Testis (tissue), 2 donors: ENCODE measurements at regions not wholly inside any gene's neighbourhood (a gene's known extent, or its start where the extent isn't known, plus 50 kb on each side); places are given as distances from the start of the nearest gene placed in this dataset.
A peak's percentile ranks its signal among the peaks of the same experiment; 100 is the strongest.

Source experiments
- DNase-seq: peaks from one replicate; pipeline ENCODE4 v3.0.0-alpha.2; 2019
- H3K27ac ChIP-seq, 2 donors: fragments of 200-600 bp; sonication (generic); one replicate each; pipeline ENCODE4 v1.5.1; 2019
- H3K27me3 ChIP-seq: fragments of 200-600 bp; sonication (generic); one replicate; pipeline ENCODE4 v1.5.1; 2019
- H3K36me3 ChIP-seq: fragments of 200-600 bp; sonication (generic); one replicate; pipeline ENCODE4 v1.5.1; 2017; ENCODE audit warnings: low read depth; ENCODE audit errors: missing control alignments
- H3K4me1 ChIP-seq: fragments of 200-600 bp; sonication (generic); one replicate; pipeline ENCODE4 v1.5.1; 2019
- H3K4me3 ChIP-seq, 2 donors: fragments of 200-600 bp; sonication (generic); one replicate each; pipeline ENCODE4 v1.5.1; 2017 to 2019
- H3K9me3 ChIP-seq: fragments of 200-600 bp; sonication (generic); one replicate; pipeline ENCODE4 v1.5.1; 2017
- POLR2A ChIP-seq: fragments of 450-650 bp; IDR thresholded peaks from one replicate; pipeline ENCODE4 v1.6.1; 2017; ENCODE audit warnings: antibody characterized with exemption, mild to moderate bottlenecking, moderate library complexity
- WGBS, 2 donors: methylation state at CpG; one replicate each; pipeline ENCODE4 v1.1.5; 2018; 5-methylcytosine and 5-hydroxymethylcytosine counted together
- intact Hi-C: fragments of 100-400 bp; cut with DNase I; formaldehyde crosslinking; loops from one replicate; pipeline ENCODE4 v1.15.1; 2023; ENCODE audit warnings: low total_unique reads
- TF ChIP-seq, protein P1 (sequence below), 3 experiments: fragments of 450-650 bp in 2 of 3; fragments of 200-600 bp in 1 of 3; sonication (generic) in 1 of 3; IDR thresholded peaks; one replicate each; pipeline ENCODE4 v1.5.1; 2016 to 2019; ENCODE audit warnings: antibody characterized with exemption in 3 of 3, mild to moderate bottlenecking in 2 of 3, moderate library complexity in 1 of 3

DNA sequence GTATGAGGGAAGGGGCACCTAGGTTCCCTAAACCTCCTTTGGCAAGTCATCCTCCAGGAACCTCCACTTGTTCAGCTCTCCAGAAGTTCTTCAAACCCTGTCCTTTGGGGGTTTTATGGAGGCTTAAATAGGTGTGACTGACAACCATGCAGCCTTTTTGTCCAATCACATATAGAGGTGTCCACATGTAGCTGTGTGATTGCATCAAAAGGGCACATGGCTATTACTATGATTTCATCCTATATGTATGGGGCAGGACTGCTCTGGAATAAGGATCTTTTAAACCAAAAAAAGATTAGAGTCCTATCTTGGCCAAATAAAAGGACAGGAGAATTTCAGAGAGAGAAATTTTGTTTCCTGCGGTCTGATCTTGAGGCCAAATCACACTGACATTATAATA is 453.2 kb upstream of the EPHA6 start:
- WGBS, 2 donors = 89 to 95% methylated on average over 1 of the region's 1 CpG
- Histone ChIP-seq H3K27ac (no peak overlapping the region), H3K4me1 (no peaks in the 10 kb centered on the region), H3K9me3 (no peaks in the 10 kb centered on the region), H3K27me3 (no peaks in the 10 kb centered on the region), H3K4me3 (no peak overlapping the region), H3K36me3 (no peaks in the 10 kb centered on the region)
- intact Hi-C loops = no loop called here
- TF ChIP-seq, protein P1, sequence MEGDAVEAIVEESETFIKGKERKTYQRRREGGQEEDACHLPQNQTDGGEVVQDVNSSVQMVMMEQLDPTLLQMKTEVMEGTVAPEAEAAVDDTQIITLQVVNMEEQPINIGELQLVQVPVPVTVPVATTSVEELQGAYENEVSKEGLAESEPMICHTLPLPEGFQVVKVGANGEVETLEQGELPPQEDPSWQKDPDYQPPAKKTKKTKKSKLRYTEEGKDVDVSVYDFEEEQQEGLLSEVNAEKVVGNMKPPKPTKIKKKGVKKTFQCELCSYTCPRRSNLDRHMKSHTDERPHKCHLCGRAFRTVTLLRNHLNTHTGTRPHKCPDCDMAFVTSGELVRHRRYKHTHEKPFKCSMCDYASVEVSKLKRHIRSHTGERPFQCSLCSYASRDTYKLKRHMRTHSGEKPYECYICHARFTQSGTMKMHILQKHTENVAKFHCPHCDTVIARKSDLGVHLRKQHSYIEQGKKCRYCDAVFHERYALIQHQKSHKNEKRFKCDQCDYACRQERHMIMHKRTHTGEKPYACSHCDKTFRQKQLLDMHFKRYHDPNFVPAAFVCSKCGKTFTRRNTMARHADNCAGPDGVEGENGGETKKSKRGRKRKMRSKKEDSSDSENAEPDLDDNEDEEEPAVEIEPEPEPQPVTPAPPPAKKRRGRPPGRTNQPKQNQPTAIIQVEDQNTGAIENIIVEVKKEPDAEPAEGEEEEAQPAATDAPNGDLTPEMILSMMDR (IDR thresholded peaks at IDR 0.05) = no peak
- TF ChIP-seq POLR2A = no peak
- DNase-seq = no peak

DNA sequence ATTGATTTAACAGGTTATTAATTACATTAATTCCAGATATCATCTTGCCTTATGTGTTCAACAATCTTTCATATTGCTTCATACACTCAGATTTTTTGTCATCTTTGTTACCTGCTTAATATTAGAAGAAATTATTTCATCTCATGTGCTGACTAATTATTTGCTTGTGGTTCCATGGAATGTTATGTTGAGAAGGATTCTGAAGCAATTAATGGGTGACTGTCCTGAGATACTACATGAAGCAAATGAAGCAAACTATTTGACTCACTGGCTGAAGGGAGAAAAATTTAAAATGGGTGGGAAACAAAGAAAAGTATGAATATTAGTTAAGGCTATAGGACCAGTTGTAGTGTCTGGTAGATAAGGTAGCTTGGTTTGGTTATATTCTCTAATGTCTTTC is 443.8 kb upstream of the EPHA6 start:
- Histone ChIP-seq H3K27ac (no peak overlapping the region), H3K4me3 (no peak overlapping the region), H3K4me1 (no peaks in the 10 kb centered on the region), H3K36me3 (no peaks in the 10 kb centered on the region), H3K27me3 (no peaks in the 10 kb centered on the region), H3K9me3 (no peaks in the 10 kb centered on the region)
- TF ChIP-seq POLR2A = no peak
- TF ChIP-seq, protein P1 (IDR thresholded peaks at IDR 0.05) = no peak
- intact Hi-C loops = no loop called here
- no peak for DNase-seq

DNA sequence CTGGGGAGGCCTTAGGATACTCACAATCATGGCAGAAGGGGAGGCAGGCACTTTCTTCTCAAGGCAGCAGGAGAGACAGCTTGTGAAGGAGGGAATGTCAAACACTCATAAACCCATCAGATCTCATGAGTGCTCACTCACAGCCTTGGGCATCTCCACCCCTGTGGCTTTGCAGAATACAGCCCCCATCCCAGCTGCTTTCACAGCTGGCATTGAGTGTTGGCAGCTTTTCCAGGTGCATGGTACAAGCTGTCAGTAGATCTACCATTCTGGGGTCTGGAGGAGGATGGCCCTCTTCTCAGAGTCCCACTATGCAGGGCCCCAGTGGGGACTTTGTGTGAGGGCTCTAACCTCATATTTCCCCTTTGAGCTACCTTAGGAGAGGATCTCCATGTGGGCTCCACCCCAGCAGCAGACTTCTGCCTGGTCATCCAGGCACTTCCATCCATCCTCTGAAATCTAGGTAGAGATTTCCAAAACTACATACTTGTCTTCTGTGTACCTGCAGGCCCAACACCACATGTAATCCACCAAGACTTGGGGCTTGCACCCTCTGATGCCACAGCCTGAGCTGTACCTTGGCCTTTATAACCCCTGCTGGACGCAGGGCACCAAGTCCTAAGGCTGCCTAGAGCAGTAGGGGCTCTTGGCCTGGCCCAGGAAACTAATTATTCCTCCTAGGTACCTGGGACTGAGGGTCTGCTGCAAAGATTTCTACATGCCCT is 404.2 kb upstream of the EPHA6 start:
- DNase-seq = no peak
- Histone ChIP-seq H3K27ac (no peak overlapping the region), H3K27me3 (no peaks in the 10 kb centered on the region), H3K9me3 (no peaks in the 10 kb centered on the region), H3K36me3 (no peaks in the 10 kb centered on the region), H3K4me1 (no peaks in the 10 kb centered on the region), H3K4me3 (no peak overlapping the region)
- WGBS, 2 donors = 67 to 83% methylated on average over 1 of the region's 1 CpG
- intact Hi-C loops = no loop called here
- TF ChIP-seq, protein P1 (IDR thresholded peaks at IDR 0.05) = no peak
- TF ChIP-seq POLR2A = no peak

DNA sequence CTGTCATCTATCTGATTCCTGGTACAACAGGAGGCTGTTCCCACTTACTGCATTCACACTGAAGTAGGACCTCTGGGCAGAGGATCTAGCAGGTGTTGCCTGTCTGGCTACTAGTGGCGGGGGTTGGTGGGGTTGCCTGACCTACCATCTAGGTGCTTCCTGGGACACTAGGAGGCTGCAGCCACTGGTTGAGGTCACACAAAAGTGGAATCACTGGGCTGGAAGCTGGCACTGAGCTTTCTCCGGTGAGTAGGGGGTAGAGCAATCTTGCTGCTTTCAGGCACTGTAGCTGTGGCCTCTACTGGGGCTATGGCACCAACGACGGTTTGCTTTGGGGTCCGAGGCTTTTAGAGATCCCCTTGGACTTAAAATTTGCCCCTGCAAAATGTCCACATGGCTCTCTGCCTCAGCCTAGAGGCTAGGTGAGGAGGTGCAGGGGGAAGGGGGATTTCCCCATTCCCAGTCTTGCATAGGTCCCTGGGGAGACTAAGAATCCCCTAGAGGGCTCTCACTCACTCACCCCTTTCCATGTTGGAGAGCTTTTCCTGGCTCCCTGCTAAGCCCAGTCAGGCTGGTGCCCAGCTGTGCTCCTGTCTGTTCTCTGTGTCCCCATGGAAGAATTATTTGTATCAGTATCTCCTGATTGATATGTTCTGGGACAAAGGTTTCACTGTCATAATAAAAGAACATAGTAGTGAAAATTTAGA is 397.7 kb upstream of the EPHA6 start:
- Histone ChIP-seq H3K9me3 (no peaks in the 10 kb centered on the region), H3K27ac (no peak overlapping the region), H3K36me3 (no peaks in the 10 kb centered on the region), H3K27me3 (no peaks in the 10 kb centered on the region), H3K4me1 (no peaks in the 10 kb centered on the region), H3K4me3 (no peak overlapping the region)
- DNase-seq = no peak
- WGBS, 2 donors = 95 to 100% methylated on average over 1 to 5 of the region's 5 CpGs
- intact Hi-C loops = no loop called here
- TF ChIP-seq, protein P1 (IDR thresholded peaks at IDR 0.05) = no peak
- no peak for TF ChIP-seq POLR2A

DNA sequence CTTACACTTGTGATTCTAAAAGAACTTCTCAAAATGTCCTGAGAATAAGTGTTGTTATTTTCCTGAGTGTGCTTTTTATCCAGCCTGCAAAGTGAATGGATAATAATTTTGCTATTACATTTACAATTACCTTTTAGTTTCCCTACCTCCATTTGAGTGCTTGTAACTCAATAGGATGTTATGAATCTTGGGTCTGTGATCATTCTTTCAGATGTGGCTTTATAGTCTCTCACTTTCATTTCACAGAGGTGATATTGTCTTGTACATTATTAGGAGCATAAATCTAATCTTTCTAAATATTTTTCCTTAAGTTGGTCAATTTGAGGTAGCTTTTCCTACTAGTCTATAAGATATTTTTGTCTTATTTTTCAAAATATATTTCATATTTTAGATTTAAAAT is 386.3 kb upstream of the EPHA6 start:
- no peaks in the 10 kb centered on the region for H3K4me1 ChIP-seq
- no peaks in the 10 kb centered on the region for H3K36me3 ChIP-seq
- no peak for DNase-seq
- H3K27ac ChIP-seq = no peak overlapping the region
- H3K27me3 ChIP-seq = no peaks in the 10 kb centered on the region
- TF ChIP-seq, protein P1 (IDR thresholded peaks at IDR 0.05) = no peak
- no peak for TF ChIP-seq POLR2A
- H3K9me3 ChIP-seq = no peaks in the 10 kb centered on the region
- intact Hi-C loops = no loop called here
- peak overlapping the region in 1 of 2 donors; percentile 24 for H3K4me3 ChIP-seq
